Kidney (tissue), 13 donors: ENCODE measurements at regions not wholly inside any gene's neighbourhood (a gene's known extent, or its start where the extent isn't known, plus 50 kb on each side); places are given as distances from the start of the nearest gene placed in this dataset.

Experiments
- DNase-seq, 5 donors: peaks; one replicate each; pipeline ENCODE4 v3.0.0-alpha.2; 2013 to 2020
- FAIRE-seq: peaks from 2 replicates; lab custom pipeline; 2012; peaks lifted over from hg19 to GRCh38; lab: Jason Lieb, UNC
- H3K27ac ChIP-seq, 2 donors: one replicate each; pipeline ENCODE4 v1.7.0; 2013; ENCODE audit warnings: low read depth in 2 of 2, low read length in 2 of 2, inconsistent platforms in 1 of 2
- H3K27me3 ChIP-seq: one replicate; pipeline ENCODE4 v1.7.1; 2013; ENCODE audit warnings: low read length, inconsistent platforms; ENCODE audit not compliant: control insufficient read depth, insufficient read depth
- H3K36me3 ChIP-seq, 3 donors: one replicate each; pipeline versions ENCODE4 v1.7.0 to v1.7.1; 2013; ENCODE audit warnings: low read length in 3 of 3, control low read depth in 1 of 3, inconsistent platforms in 1 of 3; ENCODE audit not compliant: insufficient read depth in 3 of 3, control insufficient read depth in 2 of 3
- H3K4me1 ChIP-seq, 3 donors: one replicate each; pipeline versions ENCODE4 v1.7.0 to v1.7.1; 2013; ENCODE audit warnings: low read length in 3 of 3, inconsistent platforms in 1 of 3, low read depth in 1 of 3; ENCODE audit not compliant: control insufficient read depth in 2 of 3, insufficient read depth in 2 of 3
- H3K4me3 ChIP-seq, 3 donors: one replicate each; pipeline versions ENCODE4 v1.7.0 to v1.8.1; 2013; ENCODE audit warnings: low read length in 3 of 3, control low read depth in 1 of 3, inconsistent platforms in 1 of 3
- H3K9ac ChIP-seq, 3 donors: one replicate each; pipeline versions ENCODE4 v1.7.0 to v1.7.1; 2013; ENCODE audit warnings: low read length in 3 of 3, control low read depth in 1 of 3, inconsistent platforms in 1 of 3
- H3K9me3 ChIP-seq, 3 donors: one replicate each; pipeline versions ENCODE4 v1.7.0 to v1.7.1; 2013; ENCODE audit warnings: low read length in 3 of 3, control low read depth in 1 of 3, inconsistent platforms in 1 of 3; ENCODE audit not compliant: control insufficient read depth in 2 of 3, insufficient read depth in 1 of 3
- intact Hi-C: fragments of 100-400 bp; cut with DNase I; formaldehyde crosslinking; loops from one replicate; pipeline ENCODE4 v1.11.1; 2022
- TF ChIP-seq, protein P1 (sequence below): IDR thresholded peaks from 3 replicates; pipeline ENCODE4 v1.5.1; 2012; ENCODE audit warnings: mild to moderate bottlenecking, moderate library complexity, borderline replicate concordance; ENCODE audit not compliant: insufficient read depth; ENCODE audit errors: extremely low read depth
- donor health status: control.
- donor health status: control.
- donor health status: control.
- donor health status: control.
- donor health status: control.
- donor health status: DM: yes; HTN: yes; CAD: no.
- donor health status: Normal renal cell carcinoma (clear cell type).

- H3K27me3 ChIP-seq = no peaks in the 10 kb centered on the region
- no peaks in the 10 kb centered on the region for H3K36me3 ChIP-seq
- H3K27ac ChIP-seq = no peak overlapping the region
- H3K9me3 ChIP-seq = no peaks in the 10 kb centered on the region
- intact Hi-C loops = no loop called here
- TF ChIP-seq, protein P1, sequence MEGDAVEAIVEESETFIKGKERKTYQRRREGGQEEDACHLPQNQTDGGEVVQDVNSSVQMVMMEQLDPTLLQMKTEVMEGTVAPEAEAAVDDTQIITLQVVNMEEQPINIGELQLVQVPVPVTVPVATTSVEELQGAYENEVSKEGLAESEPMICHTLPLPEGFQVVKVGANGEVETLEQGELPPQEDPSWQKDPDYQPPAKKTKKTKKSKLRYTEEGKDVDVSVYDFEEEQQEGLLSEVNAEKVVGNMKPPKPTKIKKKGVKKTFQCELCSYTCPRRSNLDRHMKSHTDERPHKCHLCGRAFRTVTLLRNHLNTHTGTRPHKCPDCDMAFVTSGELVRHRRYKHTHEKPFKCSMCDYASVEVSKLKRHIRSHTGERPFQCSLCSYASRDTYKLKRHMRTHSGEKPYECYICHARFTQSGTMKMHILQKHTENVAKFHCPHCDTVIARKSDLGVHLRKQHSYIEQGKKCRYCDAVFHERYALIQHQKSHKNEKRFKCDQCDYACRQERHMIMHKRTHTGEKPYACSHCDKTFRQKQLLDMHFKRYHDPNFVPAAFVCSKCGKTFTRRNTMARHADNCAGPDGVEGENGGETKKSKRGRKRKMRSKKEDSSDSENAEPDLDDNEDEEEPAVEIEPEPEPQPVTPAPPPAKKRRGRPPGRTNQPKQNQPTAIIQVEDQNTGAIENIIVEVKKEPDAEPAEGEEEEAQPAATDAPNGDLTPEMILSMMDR = no peak
- H3K4me3 ChIP-seq = no peak overlapping the region
- no peaks in the 10 kb centered on the region for H3K4me1 ChIP-seq
- DNase-seq = no peak
- no peak overlapping the region for H3K9ac ChIP-seq
- FAIRE-seq = no peak
Measured at GRCh38 chr5:158463188-158463587, 604.2 kb upstream of the CLINT1 start.

GRCh38 chr5:158462349-158463114 lies 603.6 kb upstream of the CLINT1 start:
- H3K4me1 ChIP-seq = no peaks in the 10 kb centered on the region
- DNase-seq (no peak), FAIRE-seq (no peak)
- H3K9ac ChIP-seq = no peak overlapping the region
- H3K27ac ChIP-seq = no peak overlapping the region
- H3K4me3 ChIP-seq = no peak overlapping the region
- intact Hi-C loops = no loop called here
- H3K9me3 ChIP-seq = no peaks in the 10 kb centered on the region
- H3K36me3 ChIP-seq = no peaks in the 10 kb centered on the region
- TF ChIP-seq, protein P1 = no peak
- H3K27me3 ChIP-seq = no peaks in the 10 kb centered on the region

DNA sequence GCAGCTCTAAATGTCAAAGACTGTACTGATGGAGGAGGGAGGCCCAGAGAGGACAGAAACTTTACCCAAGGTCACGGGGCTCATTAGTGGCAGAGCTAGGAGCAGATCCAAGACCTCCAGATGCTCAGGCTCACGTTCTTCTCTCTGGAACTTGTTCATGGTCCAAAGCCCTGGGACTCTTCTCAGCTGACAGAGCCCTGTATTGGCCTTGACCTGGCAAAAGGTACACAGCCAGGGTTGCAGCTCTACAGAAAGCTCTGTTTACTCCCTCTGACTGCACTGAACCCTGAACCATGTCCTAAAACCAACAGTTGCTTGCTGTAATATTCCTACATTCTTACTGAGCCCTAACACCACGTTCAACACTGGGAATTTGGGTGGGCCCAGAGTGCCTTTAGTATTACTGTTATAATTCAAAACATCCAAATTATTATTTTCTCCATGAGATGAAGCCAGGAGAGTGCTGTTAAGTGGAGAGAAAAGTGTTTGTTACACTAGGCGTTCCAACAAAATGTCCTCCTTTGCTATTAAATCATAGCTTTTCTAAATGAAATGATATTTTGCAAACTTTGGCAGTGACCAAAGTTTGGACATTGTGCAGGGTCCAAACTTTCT lies 602.4 kb upstream of the CLINT1 start:
- TF ChIP-seq, protein P1 = no peak
- intact Hi-C loops = no loop called here

More for the DNA sequence above, 602.4 kb upstream of the CLINT1 start:
- DNase-seq (no peak), FAIRE-seq (no peak)
- Histone ChIP-seq H3K4me1 (no peaks in the 10 kb centered on the region), H3K36me3 (no peaks in the 10 kb centered on the region), H3K9ac (no peak overlapping the region), H3K27me3 (no peaks in the 10 kb centered on the region), H3K9me3 (no peaks in the 10 kb centered on the region), H3K27ac (no peak overlapping the region), H3K4me3 (no peak overlapping the region)
